ENCODE measurements at regions not wholly inside any gene's neighbourhood (a gene's known extent, or its start where the extent isn't known, plus 50 kb on each side); places are given as distances from the start of the nearest gene placed in this dataset.

DNA sequence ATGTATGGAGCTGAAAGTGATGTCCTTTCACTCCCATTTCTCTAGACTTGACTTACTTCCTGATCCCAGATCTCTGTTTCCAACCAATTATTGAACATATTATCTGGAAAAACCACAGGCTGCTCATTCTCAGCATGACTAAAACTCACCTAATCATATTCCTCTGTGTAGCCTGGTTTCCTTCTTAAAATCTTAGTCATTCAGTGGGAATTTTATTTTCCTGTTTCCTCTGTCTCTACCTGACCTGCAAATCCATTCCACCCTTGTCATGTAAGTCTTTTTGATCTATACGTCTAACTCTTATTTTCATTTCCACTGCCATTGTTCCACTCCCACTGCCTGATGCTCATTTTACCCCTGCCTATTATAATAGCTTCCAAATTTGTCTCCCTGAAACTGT lies 67.9 kb upstream of the APOBEC4 start:
- H3K4me3 ChIP-seq, result no peak overlapping the region
- H3K9me3 ChIP-seq, result no peaks in the 10 kb centered on the region
- H3K27me3 ChIP-seq, result no peaks in the 10 kb centered on the region
- H3K27ac ChIP-seq, result no peak overlapping the region
- no peak for DNase-seq (ENCODE audit: low spot score in 2 of 2)
- TF ChIP-seq CTCF (IDR thresholded peaks at IDR 0.05), result no peak
- no peaks in the 10 kb centered on the region for H3K4me1 ChIP-seq
- intact Hi-C loops (cut with DNase I), result no loop called here
- no peaks in the 10 kb centered on the region for H3K36me3 ChIP-seq

DNA sequence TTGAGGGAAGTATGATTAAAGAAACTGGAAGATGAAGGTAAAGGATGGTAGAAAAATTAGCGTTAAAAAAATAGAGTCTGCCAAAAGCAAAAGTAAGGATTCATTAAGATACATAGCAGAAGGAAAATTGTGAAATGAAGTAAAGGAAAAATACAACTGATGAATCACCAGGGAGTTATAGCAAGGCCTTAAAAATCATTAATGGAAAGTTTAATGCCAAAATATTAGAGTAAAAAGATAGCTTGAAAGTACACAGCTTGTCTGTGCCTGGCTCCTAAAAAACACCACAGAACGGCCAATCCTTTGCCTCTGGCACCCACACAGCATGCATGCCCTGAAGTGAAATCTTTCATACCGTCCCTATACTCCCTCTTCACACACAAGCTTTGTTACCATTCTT lies 66.9 kb upstream of the APOBEC4 start:
- Histone ChIP-seq H3K27ac (no peak overlapping the region), H3K4me3 (no peak overlapping the region), H3K9me3 (no peaks in the 10 kb centered on the region), H3K4me1 (no peaks in the 10 kb centered on the region), H3K27me3 (no peaks in the 10 kb centered on the region), H3K36me3 (no peaks in the 10 kb centered on the region)
- intact Hi-C loops (cut with DNase I), result no loop called here
- TF ChIP-seq CTCF (IDR thresholded peaks at IDR 0.05), result no peak
- DNase-seq (ENCODE audit: low spot score in 2 of 2), result no peak

DNA sequence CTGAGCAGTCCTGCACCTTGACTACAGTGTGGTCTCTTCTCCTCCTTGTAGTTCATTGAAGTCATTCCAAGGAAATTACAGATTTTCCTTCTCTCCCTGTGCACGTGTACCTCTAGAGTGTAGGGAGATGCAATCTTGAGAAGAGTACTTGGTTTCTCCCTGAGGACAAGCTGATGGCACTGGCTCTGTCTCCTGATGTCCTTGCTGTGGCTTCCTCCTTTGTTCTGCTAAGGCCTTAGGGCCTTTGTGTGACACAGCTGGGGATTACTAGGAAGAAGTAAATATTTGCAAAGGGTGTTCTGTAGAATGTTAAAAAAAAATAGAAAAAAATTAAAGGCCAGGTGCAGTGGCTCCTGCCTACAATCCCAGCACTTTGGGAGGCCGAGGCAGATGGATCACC lies 66.2 kb upstream of the APOBEC4 start:
- no peaks in the 10 kb centered on the region for H3K9me3 ChIP-seq
- TF ChIP-seq CTCF (IDR thresholded peaks at IDR 0.05), result no peak
- no peaks in the 10 kb centered on the region for H3K36me3 ChIP-seq
- no peak overlapping the region for H3K4me3 ChIP-seq
- intact Hi-C loops (cut with DNase I), result no loop called here
- H3K27me3 ChIP-seq, result no peaks in the 10 kb centered on the region
- no peaks in the 10 kb centered on the region for H3K4me1 ChIP-seq
- no peak overlapping the region for H3K27ac ChIP-seq
- no peak for DNase-seq (ENCODE audit: low spot score in 2 of 2)

- no peak for TF ChIP-seq CTCF (IDR thresholded peaks at IDR 0.05)
- H3K4me1 ChIP-seq, result no peaks in the 10 kb centered on the region
- DNase-seq (ENCODE audit: low spot score in 2 of 2), result no peak
- H3K27me3 ChIP-seq, result no peaks in the 10 kb centered on the region
- no peak overlapping the region for H3K27ac ChIP-seq
- H3K36me3 ChIP-seq, result no peaks in the 10 kb centered on the region
- H3K4me3 ChIP-seq, result no peak overlapping the region
- H3K9me3 ChIP-seq, result no peaks in the 10 kb centered on the region
- intact Hi-C loops (cut with DNase I), result no loop called here
Observed at GRCh38 chr1:183716286-183716685, 63.2 kb upstream of the APOBEC4 start.

GRCh38 chr1:183711741-183712361 lies 58.7 kb upstream of the APOBEC4 start:
- no peaks in the 10 kb centered on the region for H3K9me3 ChIP-seq
- no peak for TF ChIP-seq CTCF (IDR thresholded peaks at IDR 0.05)
- intact Hi-C loops (cut with DNase I), result no loop called here

DNA sequence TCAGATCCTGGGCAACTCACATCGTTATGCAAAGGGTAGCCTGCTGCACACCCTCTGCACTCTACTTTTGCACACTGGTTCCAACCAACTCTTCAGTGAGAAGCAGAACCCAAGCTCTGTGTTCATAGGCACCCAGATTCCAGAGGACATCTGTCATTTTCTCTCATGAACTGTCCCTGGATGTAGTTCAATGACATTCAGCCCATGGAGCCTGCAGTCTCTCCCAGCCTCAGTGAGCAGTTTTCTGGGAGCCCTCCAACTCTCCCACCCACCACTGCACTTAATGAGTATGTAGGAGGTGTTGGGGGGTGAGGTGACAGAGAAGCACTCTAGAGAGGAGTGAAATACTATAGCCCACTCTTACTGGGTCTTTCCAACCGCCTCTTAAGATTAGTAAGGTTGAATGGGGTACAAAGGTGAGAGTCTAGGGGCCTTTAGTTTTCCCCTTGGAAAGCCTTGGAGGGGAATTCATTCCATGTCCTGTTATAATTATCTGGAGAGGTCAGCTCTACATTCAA lies 58.1 kb upstream of the APOBEC4 start:
- intact Hi-C loops (cut with DNase I), result no loop called here
- DNase-seq (ENCODE audit: low spot score in 2 of 2), result no peak
- Histone ChIP-seq H3K4me1 (no peaks in the 10 kb centered on the region), H3K4me3 (no peak overlapping the region), H3K9me3 (no peaks in the 10 kb centered on the region), H3K27ac (no peak overlapping the region), H3K36me3 (no peaks in the 10 kb centered on the region), H3K27me3 (no peaks in the 10 kb centered on the region)
- TF ChIP-seq CTCF (IDR thresholded peaks at IDR 0.05), result no peak

More at GRCh38 chr1:183711741-183712361, 58.7 kb upstream of the APOBEC4 start:
- no peaks in the 10 kb centered on the region for H3K27me3 ChIP-seq
- H3K4me1 ChIP-seq, result no peaks in the 10 kb centered on the region
- H3K27ac ChIP-seq, result no peak overlapping the region
- H3K36me3 ChIP-seq, result no peaks in the 10 kb centered on the region
- no peak overlapping the region for H3K4me3 ChIP-seq
- DNase-seq (ENCODE audit: low spot score in 2 of 2), result no peak

Measured in ascending aorta (tissue), 2 donors.